Aorta (tissue), 5 donors: ENCODE measurements at regions not wholly inside any gene's neighbourhood (a gene's known extent, or its start where the extent isn't known, plus 50 kb on each side); places are given as distances from the start of the nearest gene placed in this dataset.

Experiments used
- ATAC-seq: fragments of 200-7000 bp; cut with Tn5 transposase; one replicate; pipeline ENCODE4 v1.9.1; 2022; ENCODE audit warnings: moderate library complexity; ENCODE audit not compliant: low FRiP score
- DNase-seq, 2 donors: peaks; one replicate each; pipeline ENCODE4 v3.0.0-alpha.2; 2020
- H3K27ac ChIP-seq, 2 donors: one replicate each; pipeline ENCODE4 v1.5.1; 2013; ENCODE audit warnings: low read length in 2 of 2, mild to moderate bottlenecking in 2 of 2, moderate library complexity in 2 of 2, control low read depth in 1 of 2, inconsistent platforms in 1 of 2, low read depth in 1 of 2
- H3K27me3 ChIP-seq, 2 donors: one replicate each; pipeline ENCODE4 v1.6.1; 2013; ENCODE audit warnings: control low read depth in 1 of 2, low read length in 1 of 2, mild to moderate bottlenecking in 1 of 2, moderate library complexity in 1 of 2; ENCODE audit not compliant: insufficient read depth in 2 of 2, control insufficient read depth in 1 of 2
- H3K36me3 ChIP-seq, 2 donors: one replicate each; pipeline ENCODE4 v1.6.1; 2013; ENCODE audit warnings: control low read depth in 1 of 2, low read length in 1 of 2, mild to moderate bottlenecking in 1 of 2; ENCODE audit not compliant: insufficient read depth in 2 of 2, control insufficient read depth in 1 of 2
- H3K4me1 ChIP-seq, 2 donors: one replicate each; pipeline ENCODE4 v1.6.1; 2013; ENCODE audit warnings: low read length in 2 of 2, control low read depth in 1 of 2, mild to moderate bottlenecking in 1 of 2, moderate library complexity in 1 of 2; ENCODE audit not compliant: insufficient read depth in 2 of 2, control insufficient read depth in 1 of 2
- H3K4me3 ChIP-seq, 2 donors: one replicate each; pipeline ENCODE4 v1.5.1; 2013; ENCODE audit warnings: low read length in 2 of 2, control low read depth in 1 of 2, mild to moderate bottlenecking in 1 of 2
- H3K9me3 ChIP-seq: one replicate; pipeline ENCODE4 v1.6.1; 2013; ENCODE audit warnings: mild to moderate bottlenecking, low read length; ENCODE audit not compliant: control insufficient read depth
- WGBS, 2 donors: extraction: QIAGEN DNeasy Blood & Tissue Kit; methylation state at CpG; one replicate each; pipeline ENCODE4 v1.1.7; 2013; 5-methylcytosine and 5-hydroxymethylcytosine counted together
- intact Hi-C, 2 donors: fragments of 100-400 bp; cut with DNase I; formaldehyde crosslinking; loops; one replicate each; pipeline versions ENCODE4 v1.14.2 to v1.15.0; 2022
- donor health status: healthy with polysubstance abuse.
- donor health status: Bipolar disorder and iron deficiency.
- donor health status: DM: no; HTN: no; CAD: no.
- donor health status: DM: no; HTN: no; CAD: no.
- donor health status: DM: yes; HTN: yes; CAD: no.

DNA sequence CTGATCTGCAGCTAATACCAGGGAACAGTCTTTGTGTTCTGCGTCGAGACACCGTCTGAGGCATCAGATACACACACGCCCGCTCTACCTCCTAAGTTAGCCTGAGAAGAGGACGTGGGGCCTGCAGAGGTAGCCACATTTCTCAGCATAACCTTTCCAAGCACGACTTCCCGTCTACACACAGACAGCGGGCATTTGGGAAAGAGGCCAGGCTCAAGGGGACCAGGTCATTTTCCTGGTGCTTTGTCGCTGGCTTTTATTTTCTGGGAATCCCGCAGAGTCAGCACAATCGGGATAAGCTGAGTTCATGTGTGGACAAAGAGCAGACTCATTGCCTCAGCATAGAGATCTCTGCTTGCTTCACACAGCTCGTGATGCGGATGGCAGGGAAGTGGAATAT, 72.5 kb upstream of the SMYD2 start:
- ATAC-seq = no peak
- intact Hi-C loops = no loop called here
- DNase-seq = no peak

DNA sequence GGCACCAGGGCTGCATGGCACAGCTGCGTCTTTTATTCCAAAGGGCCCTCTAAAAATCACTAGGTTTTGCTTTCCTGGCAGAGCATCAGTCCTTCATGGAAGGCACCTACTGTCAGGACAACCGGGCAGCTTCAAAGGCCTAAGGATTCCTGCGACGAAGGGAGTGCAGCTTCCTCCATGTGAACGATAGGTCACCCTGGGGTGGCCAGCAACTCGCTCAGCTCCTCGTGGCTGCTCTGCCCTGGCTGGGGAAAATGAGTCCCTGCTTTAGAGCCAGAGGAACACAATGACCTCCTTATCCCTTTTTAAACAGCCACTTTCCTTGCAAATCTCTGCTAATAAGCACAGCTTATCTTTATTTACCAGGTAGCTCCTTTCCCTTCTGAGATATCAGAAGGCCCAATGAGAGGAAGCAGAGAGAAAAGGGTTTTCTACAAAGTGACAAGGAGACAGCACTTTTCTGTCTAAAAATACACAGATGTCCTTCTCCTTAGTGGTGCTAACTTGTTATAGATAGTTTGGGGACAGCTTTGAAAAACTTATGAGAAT, 71.6 kb upstream of the SMYD2 start:
- Histone ChIP-seq H3K27ac (no peak overlapping the region), H3K27me3 (peaks cover 0 to 3% of the 10 kb centered on the region in 2 donors), H3K36me3 (no peaks in the 10 kb centered on the region), H3K4me1 (no peaks in the 10 kb centered on the region), H3K4me3 (no peak overlapping the region), H3K9me3 (no peaks in the 10 kb centered on the region)
- DNase-seq = no peak
- WGBS, 2 donors = 88% methylated on average over 7 of the region's 7 CpGs
- intact Hi-C loops = no loop called here
- ATAC-seq = no peak

More for the DNA sequence above, 72.5 kb upstream of the SMYD2 start:
- H3K4me3 ChIP-seq = no peak overlapping the region
- 75 to 78% methylated on average over 14 of the region's 14 CpGs for WGBS, 2 donors
- H3K9me3 ChIP-seq = no peaks in the 10 kb centered on the region
- H3K4me1 ChIP-seq = no peaks in the 10 kb centered on the region
- H3K27ac ChIP-seq = no peak overlapping the region
- peaks cover 0 to 3% of the 10 kb centered on the region in 2 donors for H3K27me3 ChIP-seq
- H3K36me3 ChIP-seq = no peaks in the 10 kb centered on the region

DNA sequence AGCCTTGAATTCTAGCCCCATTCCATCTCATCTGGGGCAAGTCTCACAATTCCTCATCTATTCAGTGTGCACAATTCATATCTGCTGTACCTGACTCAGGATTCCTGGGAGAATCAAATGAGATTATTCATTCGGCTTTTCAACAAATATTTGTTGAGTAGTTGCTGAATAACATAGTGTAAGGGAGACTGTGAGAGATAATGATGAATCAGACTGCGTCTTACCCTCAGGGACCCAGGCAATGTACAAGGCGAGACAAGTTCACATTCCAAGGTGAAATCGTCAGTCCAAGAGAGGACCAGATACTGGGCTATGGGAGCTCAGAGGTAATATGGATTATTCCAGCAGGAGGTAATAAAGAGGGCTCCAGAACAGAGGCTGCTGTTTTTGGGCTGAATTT, 67.8 kb upstream of the SMYD2 start:
- H3K27me3 ChIP-seq = peaks cover 0 to 1% of the 10 kb centered on the region in 2 donors
- no peaks in the 10 kb centered on the region for H3K4me1 ChIP-seq
- H3K4me3 ChIP-seq = no peak overlapping the region
- DNase-seq = no peak
- H3K27ac ChIP-seq = no peak overlapping the region
- intact Hi-C loops = no loop called here
- 66 to 70% methylated on average over 4 of the region's 4 CpGs for WGBS, 2 donors
- ATAC-seq = no peak
- H3K36me3 ChIP-seq = no peaks in the 10 kb centered on the region
- no peaks in the 10 kb centered on the region for H3K9me3 ChIP-seq

DNA sequence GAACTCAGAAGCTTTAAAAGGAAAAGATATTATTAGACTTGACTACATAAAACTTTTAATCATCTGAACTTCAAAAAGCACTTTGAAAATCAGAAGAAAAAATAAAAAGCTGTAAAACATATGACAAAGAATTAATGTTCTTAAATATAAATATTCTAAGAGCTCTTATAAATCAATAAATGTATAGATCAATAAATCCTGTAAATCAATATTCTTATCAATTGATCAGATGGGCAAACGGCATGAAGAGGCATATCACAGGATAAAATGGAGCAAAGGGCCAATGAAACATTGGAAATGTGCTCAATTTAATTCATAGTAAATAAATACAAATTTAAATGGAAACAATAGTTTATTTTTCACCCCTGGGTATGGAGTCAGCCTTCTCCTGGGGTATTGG, 66.1 kb upstream of the SMYD2 start:
- Histone ChIP-seq H3K9me3 (no peaks in the 10 kb centered on the region), H3K27ac (no peak overlapping the region), H3K4me3 (no peak overlapping the region), H3K27me3 (peaks cover 0 to 1% of the 10 kb centered on the region in 2 donors), H3K4me1 (no peaks in the 10 kb centered on the region), H3K36me3 (no peaks in the 10 kb centered on the region)
- ATAC-seq = no peak
- intact Hi-C loops = loop anchor here (2.0 to 5.0 kb wide), 2 partner anchors 112 to 114 kb away; no protein-coding TSS in a partner anchor
- no peak for DNase-seq
- 76 to 79% methylated on average over 1 of the region's 1 CpG for WGBS, 2 donors

DNA sequence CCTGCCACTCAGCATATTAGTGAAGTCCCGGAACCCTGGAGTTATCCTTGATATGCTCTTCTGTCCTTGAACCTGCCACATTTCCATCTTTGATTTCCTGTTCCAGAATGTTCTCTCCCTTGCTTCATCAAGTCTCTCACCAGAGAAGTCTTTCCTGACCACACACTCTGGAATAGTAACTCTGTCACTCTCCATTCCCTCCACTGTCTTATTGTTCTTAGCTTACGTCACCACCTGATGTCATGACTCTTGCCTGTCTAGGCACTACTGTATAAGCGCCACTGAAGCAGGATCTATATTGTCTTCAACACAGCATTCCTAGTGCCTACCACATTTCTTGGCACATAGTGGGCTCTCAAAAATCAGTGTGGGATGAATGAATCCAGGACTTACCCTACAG, 65.4 kb upstream of the SMYD2 start:
- no peaks in the 10 kb centered on the region for H3K9me3 ChIP-seq
- DNase-seq (no peak), ATAC-seq (no peak)
- WGBS, 2 donors = 78 to 85% methylated on average over 3 of the region's 3 CpGs
- H3K4me3 ChIP-seq = no peak overlapping the region
- intact Hi-C loops = loop anchor here (2.0 to 5.0 kb wide), 2 partner anchors 112 to 113 kb away; no protein-coding TSS in a partner anchor
- no peak overlapping the region for H3K27ac ChIP-seq
- no peaks in the 10 kb centered on the region for H3K36me3 ChIP-seq
- H3K27me3 ChIP-seq = peaks cover 0 to 1% of the 10 kb centered on the region in 2 donors
- H3K4me1 ChIP-seq = no peaks in the 10 kb centered on the region

DNA sequence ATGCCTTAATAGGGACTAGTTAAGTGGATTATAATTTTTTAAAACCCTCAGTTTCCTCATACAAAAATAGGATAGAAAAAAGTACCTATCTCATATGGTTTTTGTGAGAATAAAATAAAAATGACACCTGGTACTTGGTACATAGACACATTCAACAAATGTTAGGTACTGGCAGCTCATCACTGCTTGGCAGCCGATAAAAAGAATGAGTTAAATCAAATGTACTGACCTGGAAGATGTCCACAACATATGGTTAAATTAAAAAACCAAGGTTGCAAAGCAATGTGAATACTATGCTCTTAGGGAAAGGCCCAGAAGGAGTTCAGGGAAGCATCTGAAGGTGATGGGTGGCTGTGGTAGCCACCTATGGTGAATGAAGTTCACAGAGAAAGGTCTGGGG, 64.9 kb upstream of the SMYD2 start:
- intact Hi-C loops = loop anchor here in 1 of 2 donors (5.0 kb wide), 1 partner anchor 111 kb away; no protein-coding TSS in a partner anchor

DNA sequence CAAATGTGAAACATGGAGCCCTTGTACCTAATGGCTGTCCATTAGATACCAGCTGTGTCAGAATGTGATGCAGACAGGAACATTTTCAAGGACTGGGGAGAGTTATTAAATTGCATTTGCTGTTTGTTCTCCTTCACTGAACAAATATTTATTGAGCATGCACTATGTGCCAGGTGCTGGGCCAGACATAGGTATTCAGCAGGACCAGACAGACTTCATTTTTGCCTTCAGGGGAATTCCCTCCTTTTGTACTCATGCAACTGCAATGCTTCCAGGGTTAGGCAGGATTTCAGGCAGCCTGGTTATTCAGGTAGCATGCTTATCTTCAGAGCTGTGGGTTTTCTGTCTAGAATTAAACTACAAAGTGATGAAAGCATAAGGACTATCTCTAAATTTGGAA, 64.2 kb upstream of the SMYD2 start:
- H3K36me3 ChIP-seq = no peaks in the 10 kb centered on the region
- DNase-seq (no peak), ATAC-seq (no peak)
- H3K4me1 ChIP-seq = no peaks in the 10 kb centered on the region
- H3K27me3 ChIP-seq = peaks cover 0 to 1% of the 10 kb centered on the region in 2 donors
- intact Hi-C loops = loop anchor here in 1 of 2 donors (5.0 kb wide), 1 partner anchor 111 kb away; no protein-coding TSS in a partner anchor
- H3K4me3 ChIP-seq = no peak overlapping the region
- H3K27ac ChIP-seq = no peak overlapping the region
- H3K9me3 ChIP-seq = no peaks in the 10 kb centered on the region

More for the DNA sequence above, 64.9 kb upstream of the SMYD2 start:
- Histone ChIP-seq H3K27me3 (peaks cover 0 to 1% of the 10 kb centered on the region in 2 donors), H3K9me3 (no peaks in the 10 kb centered on the region), H3K36me3 (no peaks in the 10 kb centered on the region), H3K4me3 (no peak overlapping the region), H3K27ac (no peak overlapping the region), H3K4me1 (no peaks in the 10 kb centered on the region)
- ATAC-seq = no peak
- WGBS, 2 donors = 88 to 95% methylated on average over 1 of the region's 1 CpG
- DNase-seq = no peak

DNA sequence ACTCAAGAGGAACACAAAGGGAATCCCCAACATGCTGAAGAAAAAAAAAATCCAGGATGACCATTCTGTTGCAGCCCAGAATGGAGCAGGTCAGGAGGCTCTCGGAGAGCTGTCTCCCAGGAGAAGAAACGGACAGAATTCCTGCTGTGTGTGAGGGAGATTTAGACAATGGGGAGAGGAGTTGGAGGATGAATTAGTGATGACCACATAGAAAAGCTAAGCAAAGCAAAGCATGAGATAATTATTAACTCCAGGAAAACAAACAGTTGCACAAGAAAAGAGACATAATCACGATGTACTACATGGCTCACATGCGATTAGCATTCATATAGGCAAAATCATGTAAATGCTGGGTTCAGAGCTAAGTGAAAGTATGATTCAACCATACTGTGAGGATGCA, 61.1 kb upstream of the SMYD2 start:
- ATAC-seq = no peak
- intact Hi-C loops = loop anchor here in 1 of 2 donors (5.0 kb wide), 1 partner anchor 107 kb away; no protein-coding TSS in a partner anchor
- H3K27me3 ChIP-seq = no peaks in the 10 kb centered on the region
- H3K4me3 ChIP-seq = no peak overlapping the region
- H3K9me3 ChIP-seq = no peaks in the 10 kb centered on the region
- no peak overlapping the region for H3K27ac ChIP-seq
- no peaks in the 10 kb centered on the region for H3K4me1 ChIP-seq
- 68 to 76% methylated on average over 4 of the region's 4 CpGs for WGBS, 2 donors
- H3K36me3 ChIP-seq = no peaks in the 10 kb centered on the region
- DNase-seq = no peak

DNA sequence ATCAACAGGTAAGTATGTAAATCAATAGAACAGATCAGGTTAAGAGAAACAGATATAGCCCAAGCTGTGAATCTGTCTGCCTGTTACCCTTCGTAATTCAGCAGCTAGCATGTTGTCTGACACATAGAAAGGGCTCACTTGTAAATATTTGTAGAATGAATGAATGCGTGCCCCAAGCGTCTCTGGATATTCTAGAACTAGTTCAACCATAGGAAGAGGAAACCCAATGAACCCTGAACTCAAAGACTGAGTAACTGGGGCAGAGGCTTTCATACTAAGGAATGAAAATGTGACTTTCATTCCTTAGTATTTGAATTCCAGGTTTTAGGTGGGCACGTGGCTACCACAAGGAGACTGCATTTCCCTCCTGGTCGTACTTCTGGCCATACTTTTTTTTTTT, 60.1 kb upstream of the SMYD2 start:
- no peaks in the 10 kb centered on the region for H3K36me3 ChIP-seq

More for the DNA sequence above, 60.1 kb upstream of the SMYD2 start:
- H3K27ac ChIP-seq = no peak overlapping the region
- no peaks in the 10 kb centered on the region for H3K9me3 ChIP-seq
- 82 to 84% methylated on average over 4 to 5 of the region's 5 CpGs for WGBS, 2 donors
- no peak overlapping the region for H3K4me3 ChIP-seq
- intact Hi-C loops = no loop called here
- H3K27me3 ChIP-seq = no peaks in the 10 kb centered on the region
- DNase-seq (no peak), ATAC-seq (no peak)
- no peaks in the 10 kb centered on the region for H3K4me1 ChIP-seq
